Medulla oblongata (tissue), 1 donor: ENCODE measurements at regions not wholly inside any gene's neighbourhood (a gene's known extent, or its start where the extent isn't known, plus 50 kb on each side); places are given as distances from the start of the nearest gene placed in this dataset.
"Not testable (repeated sequence)": the region's sequence is repeated elsewhere in the genome, so short reads cannot be mapped to it uniquely, and the experiment has no call there.

Experiments
- DNase-seq: peaks from one replicate; pipeline ENCODE4 v3.0.0-alpha.2; 2015; ENCODE audit errors: extremely low spot score

- no peak for DNase-seq
Measured at GRCh38 chr14:57150449-57150848, 118.3 kb downstream of the EXOC5 start.

DNA sequence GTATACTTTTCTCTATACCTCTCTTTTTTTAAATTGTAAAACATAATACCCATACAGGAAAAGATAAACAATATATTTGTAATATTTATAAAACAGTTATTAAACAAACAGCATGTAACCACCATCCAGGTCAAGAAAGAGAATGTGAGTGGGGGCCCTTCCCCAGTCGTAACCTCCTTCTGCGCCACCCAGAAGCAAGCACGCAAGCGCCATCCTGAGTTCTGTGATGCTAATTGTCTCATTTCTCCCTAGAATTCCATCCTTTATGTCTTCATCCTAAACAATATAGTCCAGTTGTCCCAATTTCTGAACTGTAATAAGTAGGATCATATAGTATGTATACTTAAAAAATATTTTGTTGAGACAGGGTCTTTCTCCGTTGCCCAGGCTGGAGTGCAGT is 129.5 kb downstream of the EXOC5 start:
- DNase-seq: no peak

- DNase-seq: peak; percentile 34
Measured at GRCh38 chr14:57136669-57137328, 131.9 kb downstream of the EXOC5 start.

DNA sequence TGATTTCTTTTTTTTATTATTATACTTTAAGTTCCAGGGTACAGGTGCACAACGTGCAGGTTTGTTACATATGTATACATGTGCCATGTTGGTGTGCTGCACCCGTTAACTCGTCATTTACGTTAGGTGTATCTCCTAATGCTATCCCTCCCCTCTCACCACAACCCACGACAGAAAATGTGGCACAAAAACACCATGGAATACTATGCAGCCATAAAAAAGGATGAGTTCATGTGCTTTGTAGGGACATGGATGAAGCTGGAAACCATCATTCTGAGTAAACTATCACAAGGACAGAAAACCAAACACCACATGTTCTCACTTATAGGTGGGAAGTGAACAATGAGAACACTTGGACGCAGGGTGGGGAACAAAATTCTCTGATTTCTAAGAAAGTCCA is 140.9 kb downstream of the EXOC5 start:
- not testable (repeated sequence) for DNase-seq

DNA sequence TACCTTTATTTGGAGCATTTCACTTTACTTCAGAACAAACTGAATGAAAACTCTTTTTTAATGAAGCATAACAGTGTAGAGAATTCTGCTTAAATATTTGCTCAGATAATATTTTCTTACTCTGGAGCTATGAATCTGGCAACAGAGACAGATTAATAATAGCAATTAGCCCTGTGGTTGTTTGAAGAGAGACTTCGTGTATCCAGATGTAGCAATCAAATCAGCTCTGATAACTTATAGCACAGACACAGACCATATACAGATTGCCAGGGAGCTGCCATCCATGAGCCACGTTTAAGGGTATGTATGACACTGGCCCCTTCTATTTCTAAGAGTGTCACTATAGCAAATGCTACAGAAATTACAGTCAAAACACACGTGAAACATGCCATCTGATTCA is 146.6 kb downstream of the EXOC5 start:
- no peak for DNase-seq

- DNase-seq: not testable (repeated sequence)
Measured at GRCh38 chr14:57112072-57112807, 156.5 kb downstream of the EXOC5 start.

GRCh38 chr14:57110411-57110810 is 158.3 kb downstream of the EXOC5 start:
- not testable (repeated sequence) for DNase-seq

GRCh38 chr14:57091030-57091608 is 177.6 kb downstream of the EXOC5 start:
- no peak for DNase-seq

- no peak for DNase-seq
Measured at GRCh38 chr14:57089901-57090300, 178.8 kb downstream of the EXOC5 start.

- no peak for DNase-seq
Measured at GRCh38 chr14:57087841-57088240, 180.9 kb downstream of the EXOC5 start.

DNA sequence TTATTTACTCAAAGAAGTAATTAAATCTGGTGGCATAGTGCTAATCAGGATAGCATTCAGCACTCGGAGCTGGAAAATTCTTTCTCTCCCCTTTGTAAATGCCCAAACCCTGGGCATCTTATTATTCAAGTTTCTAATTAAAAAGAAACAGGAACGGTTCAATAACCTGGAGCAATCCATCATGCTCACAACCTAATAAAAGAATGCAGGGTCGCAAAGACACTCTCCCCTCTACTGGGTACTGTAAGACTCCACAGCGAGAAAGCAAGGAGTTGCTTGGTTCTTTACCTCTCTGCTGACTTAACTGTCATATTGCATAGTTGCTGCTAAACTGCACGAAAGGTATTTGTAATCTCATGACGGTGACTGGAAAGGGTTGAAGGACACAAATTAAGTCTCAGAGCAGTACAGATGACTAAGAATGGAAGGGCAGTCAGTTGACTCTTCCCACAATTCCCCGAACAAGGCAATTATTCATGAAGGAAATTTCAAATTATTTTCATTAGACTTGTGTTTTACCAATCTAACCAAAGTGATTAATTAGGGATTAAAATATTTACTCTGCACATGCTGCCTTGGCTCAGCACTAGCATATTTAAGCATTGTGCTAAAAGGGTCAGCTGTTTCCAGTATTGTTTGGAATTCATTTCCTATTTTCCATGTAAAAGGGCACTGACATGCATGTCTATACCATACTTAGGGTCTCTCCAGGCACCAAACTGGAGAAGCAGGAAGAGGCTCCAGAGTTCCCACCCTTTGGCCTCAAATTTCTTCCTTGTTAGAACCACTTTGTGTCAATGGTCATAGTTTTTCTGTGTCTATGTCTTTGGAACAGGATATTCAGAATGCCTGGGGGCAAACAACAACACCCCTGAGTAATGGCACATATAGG is 182.2 kb downstream of the EXOC5 start:
- no peak for DNase-seq

DNA sequence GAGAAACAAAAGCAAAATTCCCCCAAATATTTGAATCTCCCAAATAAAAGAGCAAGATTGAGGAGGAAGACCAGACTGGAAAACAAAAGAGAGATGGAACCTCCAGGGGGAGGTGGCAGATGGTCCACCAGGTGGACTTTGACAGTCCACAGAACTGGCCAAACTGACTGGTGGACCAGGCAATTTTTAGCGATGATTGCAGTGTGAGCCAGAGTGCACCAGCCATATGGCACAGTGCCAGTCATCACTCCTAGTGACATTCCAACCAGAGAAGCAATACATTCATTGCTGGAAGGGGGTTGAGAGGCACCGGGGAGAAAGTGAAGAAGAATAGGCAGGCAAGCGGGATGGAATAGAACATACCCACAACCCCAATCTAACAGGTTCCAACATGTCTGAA is 182.9 kb downstream of the EXOC5 start:
- no peak for DNase-seq

DNA sequence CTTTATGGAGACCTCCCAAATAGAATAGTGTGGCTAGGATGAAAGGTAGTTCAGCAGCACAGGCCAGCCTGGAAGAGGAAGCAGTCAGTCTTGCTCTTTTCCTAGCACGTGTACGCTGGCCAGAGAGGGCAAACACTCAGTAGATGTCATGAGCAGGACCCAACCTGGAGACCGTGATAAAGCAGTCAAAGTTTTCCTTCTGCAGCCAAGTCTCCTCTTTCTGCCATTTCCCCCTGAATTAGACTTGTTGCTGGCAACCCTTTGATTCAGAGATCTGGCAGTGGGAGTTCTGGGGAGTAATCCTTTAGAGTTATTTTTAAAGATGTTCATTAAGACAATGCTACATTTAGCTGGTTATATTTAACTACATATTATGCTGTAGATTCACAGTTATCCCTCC is 183.7 kb downstream of the EXOC5 start:
- no peak for DNase-seq

DNA sequence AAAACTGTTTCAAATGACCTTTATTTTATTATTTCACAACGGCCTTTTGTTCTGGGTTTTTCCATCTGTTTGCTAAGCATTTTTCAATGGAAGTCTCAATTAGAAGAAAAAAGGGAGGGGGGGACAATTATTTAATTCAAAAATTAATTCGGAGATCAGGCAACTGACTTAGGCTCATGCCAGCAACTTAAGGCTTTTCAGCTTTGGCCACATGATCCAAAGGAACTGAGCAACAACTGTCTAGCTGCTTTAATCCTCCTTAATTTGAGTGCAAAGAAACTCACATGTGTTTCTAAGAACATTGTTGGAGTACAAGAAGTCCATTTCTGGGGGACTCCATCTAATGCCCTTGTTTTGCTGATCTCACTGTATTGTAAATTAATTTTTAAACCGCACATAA is 188.0 kb downstream of the EXOC5 start:
- no peak for DNase-seq

- DNase-seq: no peak
Measured at GRCh38 chr14:57078054-57078453, 190.7 kb downstream of the EXOC5 start.

GRCh38 chr14:57073986-57074385 is 194.7 kb downstream of the EXOC5 start:
- no peak for DNase-seq

- no peak for DNase-seq
Measured at GRCh38 chr14:57071639-57072038, 197.1 kb downstream of the EXOC5 start.

DNA sequence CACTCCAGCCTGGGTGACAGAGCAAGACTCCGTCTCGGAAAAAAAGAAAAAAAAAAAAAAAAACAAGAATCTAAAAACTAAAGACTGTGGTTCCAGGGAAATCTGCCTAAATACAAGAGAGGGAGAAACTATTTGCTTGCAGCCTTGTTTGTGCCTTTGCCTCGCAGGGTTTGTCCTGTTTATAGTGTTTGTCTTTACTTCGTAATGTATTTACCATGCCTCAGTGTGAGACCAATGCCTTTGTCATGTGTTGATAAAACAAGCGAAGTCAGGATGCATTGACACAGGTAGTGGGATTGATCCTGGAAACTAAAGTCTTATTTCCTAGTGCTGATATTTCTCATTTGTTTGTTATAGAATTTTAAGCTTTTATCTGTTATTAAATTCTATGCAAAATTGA is 199.0 kb downstream of the EXOC5 start:
- DNase-seq: no peak

- DNase-seq: no peak
Measured at GRCh38 chr14:57068511-57068910, 200.2 kb downstream of the EXOC5 start.

DNA sequence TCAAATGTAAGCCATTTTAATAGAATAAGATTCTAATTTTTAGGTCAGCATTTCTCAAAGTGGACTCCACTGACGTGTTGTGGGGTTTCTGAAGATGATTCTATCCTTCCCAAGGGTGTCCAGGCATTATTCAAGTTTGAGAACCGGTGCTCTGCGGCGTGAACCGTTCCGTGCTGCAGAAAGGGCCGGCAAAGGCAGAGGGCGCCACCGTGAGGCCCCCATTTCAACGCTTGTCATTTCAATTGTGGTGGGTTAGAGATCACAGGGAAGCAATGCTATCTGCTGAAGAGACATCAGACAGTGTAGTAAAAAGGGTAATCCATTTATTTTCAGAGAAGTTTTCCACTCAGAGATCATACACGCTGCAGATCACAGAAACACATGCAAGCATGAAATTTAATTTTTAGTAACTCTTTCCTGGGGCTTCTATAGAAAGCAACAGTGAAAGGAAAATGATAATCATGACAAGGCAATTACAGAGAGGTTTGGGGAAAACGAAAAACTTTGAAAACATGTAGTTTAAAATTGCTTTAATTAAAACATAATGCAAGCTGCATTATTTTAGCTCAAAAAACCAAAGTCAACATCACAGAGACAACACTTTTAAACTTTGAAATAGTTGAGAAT is 201.7 kb downstream of the EXOC5 start:
- peak; percentile 29 for DNase-seq

- DNase-seq: no peak
Measured at GRCh38 chr14:57066463-57066862, 202.2 kb downstream of the EXOC5 start.
